ENCODE measurements at regions not wholly inside any gene's neighbourhood (a gene's known extent, or its start where the extent isn't known, plus 50 kb on each side); places are given as distances from the start of the nearest gene placed in this dataset.

GRCh38 chr2:45119855-45120254, 110.6 kb upstream of the SIX2 start:
- DNase-seq (ENCODE audit: low spot score), result no peak
- TF ChIP-seq, protein P1, sequence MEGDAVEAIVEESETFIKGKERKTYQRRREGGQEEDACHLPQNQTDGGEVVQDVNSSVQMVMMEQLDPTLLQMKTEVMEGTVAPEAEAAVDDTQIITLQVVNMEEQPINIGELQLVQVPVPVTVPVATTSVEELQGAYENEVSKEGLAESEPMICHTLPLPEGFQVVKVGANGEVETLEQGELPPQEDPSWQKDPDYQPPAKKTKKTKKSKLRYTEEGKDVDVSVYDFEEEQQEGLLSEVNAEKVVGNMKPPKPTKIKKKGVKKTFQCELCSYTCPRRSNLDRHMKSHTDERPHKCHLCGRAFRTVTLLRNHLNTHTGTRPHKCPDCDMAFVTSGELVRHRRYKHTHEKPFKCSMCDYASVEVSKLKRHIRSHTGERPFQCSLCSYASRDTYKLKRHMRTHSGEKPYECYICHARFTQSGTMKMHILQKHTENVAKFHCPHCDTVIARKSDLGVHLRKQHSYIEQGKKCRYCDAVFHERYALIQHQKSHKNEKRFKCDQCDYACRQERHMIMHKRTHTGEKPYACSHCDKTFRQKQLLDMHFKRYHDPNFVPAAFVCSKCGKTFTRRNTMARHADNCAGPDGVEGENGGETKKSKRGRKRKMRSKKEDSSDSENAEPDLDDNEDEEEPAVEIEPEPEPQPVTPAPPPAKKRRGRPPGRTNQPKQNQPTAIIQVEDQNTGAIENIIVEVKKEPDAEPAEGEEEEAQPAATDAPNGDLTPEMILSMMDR (IDR thresholded peaks at IDR 0.05; ENCODE audit: extremely low read depth, missing control alignments), result no peak

- no peak for DNase-seq (ENCODE audit: low spot score)
- TF ChIP-seq, protein P1 (IDR thresholded peaks at IDR 0.05; ENCODE audit: extremely low read depth, missing control alignments), result no peak
Observed at GRCh38 chr2:45119038-45119437, 109.8 kb upstream of the SIX2 start.

DNA sequence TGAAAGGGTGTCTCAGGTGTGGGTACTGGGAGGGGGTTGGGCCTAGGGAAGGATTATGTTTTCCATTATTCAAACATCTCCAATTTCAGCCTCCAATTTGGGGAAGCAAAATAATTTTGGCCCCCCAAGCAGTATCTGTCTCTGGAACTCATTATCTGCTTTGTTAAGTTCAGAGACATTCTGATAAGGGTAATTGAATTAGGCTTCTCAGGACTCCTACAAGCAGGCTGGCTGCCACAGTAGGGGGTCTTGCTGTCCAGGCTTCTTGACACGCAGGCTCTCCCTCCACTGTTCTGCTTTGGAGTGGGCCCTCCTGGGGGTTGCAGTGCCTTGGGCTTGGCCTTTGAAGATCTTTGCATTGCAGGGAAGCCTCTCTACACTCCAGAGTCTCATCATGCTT, 108.1 kb upstream of the SIX2 start:
- no peak for DNase-seq (ENCODE audit: low spot score)
- TF ChIP-seq, protein P1 (IDR thresholded peaks at IDR 0.05; ENCODE audit: extremely low read depth, missing control alignments), result no peak

- no peak for DNase-seq (ENCODE audit: low spot score)
- TF ChIP-seq, protein P1 (IDR thresholded peaks at IDR 0.05; ENCODE audit: extremely low read depth, missing control alignments), result no peak
Observed at GRCh38 chr2:45115181-45115580, 105.9 kb upstream of the SIX2 start.

DNA sequence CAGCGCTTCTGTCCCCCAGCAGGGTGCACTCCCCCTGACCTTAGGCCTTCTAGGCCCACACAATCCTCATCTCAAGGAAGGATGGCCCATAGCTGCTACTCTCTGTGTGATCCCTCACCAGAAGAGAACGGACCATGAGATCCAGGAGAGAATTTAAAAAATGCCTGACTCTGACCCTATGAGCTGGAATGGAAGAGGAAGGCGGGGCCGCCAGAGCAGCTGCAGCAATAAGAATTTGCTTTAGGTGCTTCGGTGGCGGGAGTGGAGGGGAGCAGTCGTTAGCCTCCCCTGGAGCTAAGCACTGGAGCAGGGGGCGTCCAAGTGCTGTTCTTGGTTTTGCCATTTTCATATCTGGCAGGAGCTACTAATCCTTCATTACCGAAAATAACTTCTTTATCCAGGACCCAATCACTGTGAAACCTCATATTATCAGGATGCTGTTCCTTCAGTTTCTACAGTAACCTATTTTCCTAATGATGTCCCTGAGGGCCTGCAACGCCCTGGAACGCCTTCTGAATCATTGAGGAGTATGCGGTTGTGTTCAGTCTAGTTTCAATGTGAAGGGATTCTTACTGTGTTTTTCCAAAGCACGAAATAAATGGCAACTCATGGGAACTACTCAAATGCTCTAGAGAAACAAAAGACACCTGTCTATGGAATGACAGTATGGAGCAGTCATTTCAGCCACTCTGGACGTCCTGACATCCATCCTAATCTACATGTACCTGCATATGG, 105.1 kb upstream of the SIX2 start:
- DNase-seq (ENCODE audit: low spot score), result no peak
- TF ChIP-seq, protein P1 (IDR thresholded peaks at IDR 0.05; ENCODE audit: extremely low read depth, missing control alignments), result no peak

GRCh38 chr2:45112750-45113149, 103.5 kb upstream of the SIX2 start:
- DNase-seq (ENCODE audit: low spot score), result no peak
- TF ChIP-seq, protein P1 (IDR thresholded peaks at IDR 0.05; ENCODE audit: extremely low read depth, missing control alignments), result no peak

DNA sequence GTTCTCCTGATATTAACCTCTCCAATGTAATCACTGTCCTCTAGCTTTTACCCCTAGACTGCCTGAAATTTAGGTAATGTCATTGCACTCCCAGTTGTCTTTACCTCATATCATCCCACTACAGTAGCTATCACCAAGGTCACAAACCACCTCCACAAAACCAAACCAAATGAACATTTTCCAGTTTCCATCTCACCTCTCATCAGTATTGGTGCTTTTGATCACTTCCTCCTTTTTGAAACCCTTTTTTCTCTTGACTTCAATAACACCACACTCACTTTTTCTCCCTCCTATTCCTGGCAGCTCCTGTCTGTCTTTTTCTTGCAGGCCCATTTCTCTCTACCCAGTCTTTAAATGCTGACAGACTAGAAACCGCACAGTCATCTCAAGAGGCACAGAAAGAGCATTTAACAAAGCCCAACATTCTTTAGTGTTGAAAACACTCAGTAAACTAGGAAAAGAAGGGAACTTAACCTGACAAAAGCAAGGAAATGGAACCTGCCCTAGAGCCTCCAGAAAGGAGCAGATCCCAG, 95.9 kb upstream of the SIX2 start:
- DNase-seq (ENCODE audit: low spot score), result no peak
- TF ChIP-seq, protein P1 (IDR thresholded peaks at IDR 0.05; ENCODE audit: extremely low read depth, missing control alignments), result no peak
